GM21529 (cell line): ENCODE measurements at regions not wholly inside any gene's neighbourhood (a gene's known extent, or its start where the extent isn't known, plus 50 kb on each side); places are given as distances from the start of the nearest gene placed in this dataset.

Experiments used
- ATAC-seq: cut with Tn5 transposase; IDR thresholded peaks from one replicate; pipeline ENCODE4 v1.9.1; 2021; ENCODE audit not compliant: unreplicated experiment

DNA sequence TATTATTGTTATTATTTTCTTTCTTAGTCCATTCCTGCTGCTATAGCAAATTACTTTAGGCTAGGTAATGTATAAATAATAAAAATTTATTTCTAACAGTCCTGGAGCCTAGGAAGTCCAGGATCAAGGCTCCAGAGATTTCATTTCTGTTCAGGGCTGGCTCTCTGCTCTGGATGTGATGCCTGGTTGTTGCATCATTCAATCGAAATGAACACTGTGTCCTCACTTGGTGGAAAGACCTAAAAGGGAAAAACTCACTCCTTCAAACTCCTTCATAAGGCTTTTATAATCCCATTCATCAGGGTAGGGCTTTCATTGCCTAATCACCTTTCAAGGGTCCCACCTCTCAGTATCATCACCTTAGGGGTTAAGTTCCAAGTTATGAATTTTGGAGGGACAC lies 395.0 kb downstream of the EFNB2 start:
- ATAC-seq = no peak

DNA sequence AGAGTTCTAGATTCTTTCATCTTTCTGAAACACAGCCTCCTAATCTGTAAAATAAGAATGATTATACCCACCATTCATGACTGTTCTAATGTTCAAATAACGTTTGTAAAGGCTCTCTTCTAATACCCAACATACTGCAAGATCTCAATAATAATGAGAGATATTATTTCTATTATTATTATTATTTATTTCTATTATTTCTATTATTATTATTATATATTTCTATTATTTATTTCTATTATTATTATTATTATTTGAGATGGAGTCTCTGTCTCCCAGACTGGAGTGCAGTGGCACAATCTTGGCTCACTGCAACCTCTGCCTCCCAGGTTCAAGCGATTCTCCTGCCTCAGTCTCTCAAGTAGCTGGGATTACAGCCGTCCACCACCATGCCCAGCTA lies 395.5 kb downstream of the EFNB2 start:
- no peak for ATAC-seq

DNA sequence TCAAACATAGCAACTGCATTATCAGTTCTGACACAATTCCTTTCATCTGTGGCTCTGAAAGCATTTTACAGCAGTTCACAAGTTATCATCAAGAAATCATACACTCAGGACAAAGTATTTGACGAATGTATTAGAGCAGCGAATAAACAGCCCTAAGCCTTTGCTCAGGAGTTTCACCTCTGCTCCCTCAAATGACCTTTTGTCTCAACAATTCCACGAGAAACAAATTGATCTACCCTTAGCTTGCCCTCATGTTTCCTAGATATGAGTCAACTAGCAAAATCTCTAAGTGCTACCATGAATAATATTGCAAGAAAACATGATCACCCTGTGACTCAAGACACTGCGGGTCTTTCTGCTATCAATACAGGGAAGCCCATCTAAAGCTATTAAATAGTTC lies 396.1 kb downstream of the EFNB2 start:
- ATAC-seq = no peak

DNA sequence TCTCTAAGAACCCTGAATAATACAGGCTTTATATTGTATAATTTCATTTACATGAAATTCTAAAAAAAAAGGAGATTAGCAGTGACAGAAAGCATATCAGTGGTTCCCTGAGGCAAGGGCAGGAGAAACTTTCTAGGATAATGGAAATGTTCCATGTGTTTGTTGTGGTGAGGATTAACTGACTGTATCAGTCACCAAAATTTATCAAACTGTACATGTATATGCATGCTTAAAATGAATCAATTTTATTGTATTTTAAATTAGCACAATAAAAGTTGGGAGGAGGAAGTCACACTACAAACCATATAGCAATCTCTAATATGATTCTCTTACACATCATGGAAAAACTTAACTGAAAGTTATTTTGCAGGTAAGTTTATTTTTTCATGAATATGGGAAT lies 396.8 kb downstream of the EFNB2 start:
- no peak for ATAC-seq

DNA sequence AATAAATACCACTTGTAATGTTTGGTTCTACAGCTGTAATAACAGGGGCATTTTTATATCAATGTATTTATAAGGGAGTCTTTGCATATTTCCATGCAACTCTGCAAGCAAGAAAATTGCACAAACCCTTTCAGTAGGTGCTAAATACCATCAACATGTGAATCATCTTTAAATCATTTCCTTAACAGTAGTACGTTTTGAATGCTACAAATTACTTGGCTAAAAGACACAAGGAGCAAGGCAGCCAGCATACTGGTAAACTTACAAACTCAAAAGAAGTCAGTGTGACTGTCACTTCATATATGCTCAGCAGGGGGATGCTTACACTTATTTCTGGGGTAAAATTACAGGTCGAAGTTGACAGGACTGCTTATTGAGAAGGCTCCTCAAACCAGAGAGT lies 402.4 kb downstream of the EFNB2 start:
- ATAC-seq = no peak

DNA sequence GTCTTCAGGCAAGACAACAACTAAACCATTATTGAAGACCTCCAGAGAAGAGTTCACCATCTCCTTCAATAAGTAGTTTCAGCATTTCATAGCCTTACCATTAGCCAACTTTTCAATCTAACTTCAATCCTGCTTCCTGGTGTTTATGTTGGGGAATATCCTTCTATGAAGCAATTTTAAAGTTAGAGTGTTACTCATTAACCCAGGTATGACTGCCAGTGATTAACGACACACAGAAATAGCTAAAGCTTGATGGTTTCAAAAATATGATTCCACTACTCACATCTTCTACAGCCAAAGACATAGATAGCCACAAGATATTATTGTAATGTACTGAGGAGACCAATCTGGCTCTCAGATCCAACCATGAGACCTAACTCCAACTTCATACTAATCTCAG lies 403.2 kb downstream of the EFNB2 start:
- ATAC-seq = no peak

DNA sequence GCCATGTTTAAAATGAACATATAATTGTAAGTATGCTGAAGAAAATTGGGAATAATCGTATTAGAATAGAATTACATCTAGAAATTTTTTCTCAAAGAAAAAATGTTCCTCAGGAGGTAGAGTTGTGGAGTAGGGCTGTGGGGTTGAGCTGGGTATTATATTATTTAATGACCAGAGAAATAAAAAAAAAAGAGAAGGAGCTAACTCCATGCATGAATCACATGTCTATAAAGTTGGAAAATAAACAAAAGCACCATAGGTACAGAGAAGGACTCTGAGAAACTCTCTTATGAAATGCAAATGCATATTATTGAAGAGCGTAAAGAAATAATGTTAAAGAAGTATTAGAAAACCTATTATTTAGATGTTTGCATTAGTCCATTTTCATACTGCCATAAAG lies 405.5 kb downstream of the EFNB2 start:
- no peak for ATAC-seq

DNA sequence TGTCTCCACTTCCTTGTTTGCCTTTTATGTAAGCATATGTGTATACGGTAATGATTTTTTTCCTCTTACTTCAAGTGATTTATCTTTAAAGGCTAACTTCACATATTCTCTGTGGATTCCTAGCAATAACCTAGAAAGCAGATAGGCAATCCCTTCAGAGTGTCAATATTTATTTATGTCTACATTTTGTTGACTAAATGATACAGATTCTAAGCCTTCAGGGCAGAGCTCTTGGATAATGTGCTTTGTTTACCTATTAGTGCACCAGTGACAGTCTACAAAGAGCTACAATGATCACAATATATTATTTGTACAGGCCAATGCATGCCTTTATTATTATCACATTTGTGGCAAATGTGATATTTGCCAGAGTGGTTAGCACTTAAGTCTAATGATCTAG lies 406.2 kb downstream of the EFNB2 start:
- no peak for ATAC-seq

DNA sequence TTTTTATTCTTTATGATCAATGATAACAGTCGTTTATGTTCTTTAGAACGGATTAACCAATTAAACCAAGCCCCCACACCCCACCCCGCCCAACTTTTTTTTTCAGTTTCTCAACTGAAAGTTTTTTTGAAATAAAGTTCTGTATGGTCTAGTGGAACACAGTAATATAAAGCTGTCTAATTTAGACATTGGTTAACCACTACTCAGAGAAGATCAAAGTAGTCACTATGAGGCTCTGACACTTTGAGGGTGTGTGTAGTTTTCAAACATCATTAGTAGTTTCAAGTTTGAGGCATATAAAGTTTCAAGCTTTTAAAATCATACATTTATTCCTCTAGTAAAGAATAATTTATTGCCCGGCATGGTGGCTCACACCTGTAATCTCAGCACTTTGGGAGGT lies 413.2 kb downstream of the EFNB2 start:
- no peak for ATAC-seq

DNA sequence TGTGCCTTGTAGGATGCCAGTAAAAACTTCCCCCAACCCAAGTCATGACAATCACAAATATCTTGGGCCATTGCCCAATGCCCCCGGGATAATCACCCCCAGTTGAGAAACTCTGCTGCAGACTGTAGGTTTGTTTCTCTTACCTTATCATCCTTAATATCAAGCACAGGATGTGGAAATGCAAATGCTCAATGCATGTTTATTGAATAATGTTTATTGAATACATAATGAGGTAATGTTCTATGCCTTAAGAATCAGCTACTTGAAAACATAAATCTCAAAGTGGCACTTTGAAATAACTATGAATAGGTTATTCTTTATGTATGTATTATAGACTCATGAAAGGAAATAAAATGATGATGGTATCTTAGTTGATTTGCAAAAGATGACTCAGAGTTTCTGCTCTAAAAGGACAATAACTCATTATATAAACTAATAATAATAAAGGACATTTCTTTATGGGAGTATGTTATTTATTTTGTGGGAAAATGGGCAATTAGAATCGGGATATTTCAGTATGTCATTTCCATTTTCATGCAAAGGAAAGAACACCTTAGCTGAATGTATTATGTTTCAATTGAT lies 414.2 kb downstream of the EFNB2 start:
- ATAC-seq = no peak

DNA sequence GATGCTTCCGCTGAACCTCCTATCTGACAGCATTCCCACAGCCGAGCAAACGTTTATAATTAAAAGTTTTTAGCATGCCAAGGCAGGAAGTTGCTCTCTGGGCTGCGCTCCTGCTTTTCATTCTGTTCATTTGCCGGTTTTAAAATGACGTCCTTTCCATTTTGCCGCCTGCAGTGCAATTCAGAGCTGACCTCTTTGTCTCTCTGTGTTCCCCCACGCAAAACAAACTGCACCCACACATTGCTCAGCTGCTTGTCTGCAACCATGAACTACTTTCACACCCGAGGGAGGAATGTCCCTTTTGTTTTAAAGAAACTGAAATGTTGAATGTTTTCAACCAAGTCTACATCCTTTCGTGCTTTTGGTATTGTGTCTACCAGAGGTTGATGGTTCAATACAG lies 416.5 kb downstream of the EFNB2 start:
- no peak for ATAC-seq

DNA sequence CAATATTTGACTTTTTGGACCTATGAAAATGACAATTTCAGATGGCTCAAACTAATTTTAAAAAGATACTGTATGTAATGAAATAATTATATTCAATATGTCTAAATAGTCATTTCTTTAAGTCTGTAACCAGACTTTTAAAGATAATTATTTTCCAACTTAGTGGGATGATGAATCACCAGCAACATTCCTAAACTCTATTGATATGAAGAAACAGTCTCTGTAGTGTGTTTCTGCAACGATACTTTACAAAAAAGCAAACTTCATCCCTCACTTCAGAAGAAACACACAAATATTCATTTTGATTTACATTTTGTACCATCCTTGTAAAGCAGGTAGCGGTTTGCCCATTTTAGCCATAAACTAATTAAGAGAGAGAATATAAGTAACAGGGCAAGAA lies 417.4 kb downstream of the EFNB2 start:
- ATAC-seq = no peak

DNA sequence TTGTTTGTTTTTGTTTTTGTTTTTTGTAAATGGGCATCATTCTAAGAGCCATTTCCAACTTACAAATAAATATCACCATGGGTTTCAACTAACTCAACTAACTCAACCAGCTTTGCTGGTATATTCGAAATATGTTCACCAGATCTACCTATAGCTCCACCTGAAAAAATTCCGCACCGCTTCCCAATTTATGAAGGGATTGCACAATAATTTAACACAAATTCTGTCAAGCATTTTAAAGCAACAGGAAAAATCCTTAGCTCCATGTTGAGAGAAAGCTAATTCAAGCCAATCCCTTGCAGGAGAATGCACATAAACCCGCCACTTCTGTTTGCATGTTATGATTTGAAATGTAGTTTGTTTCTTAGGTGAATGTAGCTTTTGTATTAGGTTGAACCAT lies 417.8 kb downstream of the EFNB2 start:
- no peak for ATAC-seq

DNA sequence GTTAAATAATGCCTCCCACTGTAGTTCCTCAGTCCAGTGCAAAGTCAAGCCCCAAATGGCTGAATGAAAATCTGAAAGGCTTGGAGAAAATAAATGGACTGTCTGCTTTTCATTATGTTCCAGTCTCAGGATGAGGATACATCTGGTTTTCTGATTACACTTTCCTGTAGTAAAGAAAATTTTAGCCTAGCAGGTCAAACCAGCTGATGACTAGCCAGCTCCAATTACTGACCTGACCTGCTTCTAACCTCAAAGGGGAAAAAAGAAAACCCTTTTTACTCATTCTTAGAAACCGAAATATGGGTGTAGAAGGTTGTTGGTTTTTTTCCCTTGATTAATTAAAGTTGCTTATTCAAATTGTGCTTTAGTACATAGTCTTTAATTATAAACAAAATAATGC lies 418.4 kb downstream of the EFNB2 start:
- no peak for ATAC-seq

DNA sequence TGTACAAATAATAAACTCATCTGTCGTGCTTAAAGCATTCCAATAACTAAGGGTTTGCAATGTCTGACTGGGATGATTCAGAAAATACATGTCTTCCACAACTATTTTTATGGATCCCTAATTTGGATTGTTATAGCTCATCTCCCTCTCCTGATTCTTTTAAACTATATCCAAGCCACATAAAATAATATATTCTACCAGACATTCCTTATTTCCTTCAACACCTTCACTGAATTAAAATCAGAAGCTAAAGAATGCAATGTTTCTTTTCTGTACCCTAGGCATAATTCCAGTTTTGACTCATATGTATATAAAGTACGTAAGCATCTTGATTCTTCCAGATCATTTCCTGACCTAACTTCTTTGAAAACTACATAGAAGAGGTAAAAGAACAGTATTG lies 420.4 kb downstream of the EFNB2 start:
- no peak for ATAC-seq

DNA sequence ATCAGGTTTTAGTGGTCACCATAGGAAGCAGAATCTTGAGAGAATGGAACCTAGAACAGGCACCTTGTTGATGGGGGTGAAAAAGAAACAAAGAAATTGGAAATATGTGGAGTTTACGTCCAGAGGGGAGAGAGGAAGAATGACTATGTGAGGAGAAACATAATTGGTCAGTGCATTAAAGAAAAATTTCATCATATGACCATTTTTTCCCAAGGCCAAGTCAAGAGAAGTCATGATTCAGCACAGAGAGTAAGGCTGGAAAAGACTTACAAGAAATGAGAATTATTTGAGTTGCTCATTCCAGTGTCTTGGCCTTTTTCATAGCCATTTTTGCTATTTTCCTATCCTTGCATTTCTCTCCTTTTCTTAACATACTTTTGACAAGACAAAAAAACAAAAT lies 421.7 kb downstream of the EFNB2 start:
- ATAC-seq = no peak

DNA sequence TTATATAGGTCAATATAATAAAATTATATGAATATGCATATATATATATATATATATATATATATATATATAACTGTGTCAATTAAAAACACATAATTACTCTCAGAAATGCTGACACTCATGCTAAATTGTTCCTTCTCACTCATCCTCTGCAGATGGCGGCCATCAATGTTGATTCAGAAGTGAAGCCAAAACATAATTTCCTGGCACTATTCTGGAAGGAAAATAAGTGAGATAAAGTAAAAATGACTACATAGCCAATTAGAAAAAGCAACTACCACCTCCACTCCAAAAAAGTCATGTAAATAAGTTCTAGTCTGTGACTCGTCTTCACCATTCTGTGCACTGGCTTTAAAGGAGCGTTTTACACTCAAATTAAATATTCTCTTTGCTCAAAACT lies 423.3 kb downstream of the EFNB2 start:
- ATAC-seq = no peak

DNA sequence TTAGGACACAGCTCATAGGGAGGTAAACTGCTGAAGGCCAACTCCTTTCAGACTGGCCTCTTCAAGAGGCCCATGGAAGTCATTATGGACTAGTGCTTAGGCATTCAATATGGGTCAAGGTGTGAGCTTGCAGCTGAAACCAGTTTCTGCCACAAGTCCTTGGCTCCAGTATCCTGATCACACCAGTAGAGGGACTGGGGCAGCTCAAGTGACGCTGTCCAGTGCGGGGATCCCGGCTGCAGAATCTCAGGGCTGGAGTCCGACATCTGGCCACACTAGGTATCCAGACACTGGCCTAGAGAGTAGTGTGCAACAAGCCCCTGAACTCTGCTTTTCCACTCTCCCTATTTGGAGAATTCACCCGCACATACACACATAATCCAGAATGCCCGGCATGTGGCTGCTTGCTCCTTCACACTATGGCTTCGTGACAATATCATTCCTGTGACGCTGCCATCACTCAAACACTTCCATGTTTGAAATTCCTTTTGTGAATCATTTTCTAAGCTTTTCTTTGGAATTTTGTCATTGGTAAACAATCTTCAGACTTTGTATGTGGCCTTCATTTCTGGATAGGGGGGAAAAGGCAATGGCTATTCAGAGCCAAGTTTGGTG lies 425.1 kb downstream of the EFNB2 start:
- ATAC-seq = no peak

DNA sequence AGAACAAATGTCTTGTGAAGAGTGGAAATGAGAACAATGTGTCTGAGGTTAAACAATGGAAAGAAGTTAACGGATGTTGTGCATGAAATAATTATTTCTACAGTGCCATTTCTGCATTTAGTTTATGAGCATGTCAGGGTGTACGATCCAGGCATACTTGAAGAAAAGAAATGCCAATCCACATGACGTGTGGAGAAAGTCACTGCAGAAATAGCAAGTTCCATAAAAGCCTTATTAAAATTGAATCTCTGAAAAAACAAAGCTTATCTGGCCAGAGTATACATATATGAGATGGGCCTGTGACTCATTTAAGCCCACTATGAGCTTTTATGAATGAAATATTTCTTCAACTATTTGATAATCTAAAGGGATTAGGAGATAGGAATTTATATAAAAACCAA lies 426.1 kb downstream of the EFNB2 start:
- no peak for ATAC-seq

DNA sequence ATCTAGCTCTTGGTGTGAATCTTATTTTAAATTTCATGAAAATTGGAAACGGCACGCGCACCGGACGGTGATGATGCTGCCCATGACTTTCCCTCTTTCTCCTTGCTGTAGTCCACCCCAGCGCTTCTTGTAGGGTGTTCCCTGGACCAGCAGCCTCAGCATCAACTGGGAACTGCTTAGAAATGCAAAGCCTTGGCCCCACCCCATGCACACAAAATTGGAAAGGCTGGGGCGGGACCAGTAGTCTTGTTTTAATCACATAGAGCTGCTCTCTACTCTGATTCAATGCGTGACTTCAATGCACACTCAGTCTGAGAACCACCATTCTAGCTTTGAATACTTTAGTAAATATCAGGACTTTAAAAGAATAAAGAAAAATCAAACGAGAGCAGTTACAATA lies 427.1 kb downstream of the EFNB2 start:
- ATAC-seq = no peak

DNA sequence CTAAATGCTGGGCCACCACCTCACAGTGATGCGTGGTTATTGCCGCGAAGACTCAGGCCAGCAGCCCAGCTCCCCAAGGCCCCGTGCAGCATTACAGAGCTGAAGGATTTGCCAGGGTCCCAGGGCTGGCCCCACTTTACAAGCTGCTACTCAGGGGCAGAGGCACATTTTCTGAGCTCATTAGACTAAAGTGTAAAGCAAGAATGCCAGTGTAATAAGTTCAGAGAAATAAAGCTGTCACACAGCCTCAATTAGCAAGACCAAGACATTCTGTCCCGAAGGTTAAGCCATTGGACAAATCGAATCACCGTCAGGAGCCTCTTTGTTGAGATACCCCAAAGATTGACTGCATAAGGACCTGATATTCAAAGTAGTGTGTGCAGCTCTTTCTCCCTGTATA lies 428.4 kb downstream of the EFNB2 start:
- no peak for ATAC-seq

DNA sequence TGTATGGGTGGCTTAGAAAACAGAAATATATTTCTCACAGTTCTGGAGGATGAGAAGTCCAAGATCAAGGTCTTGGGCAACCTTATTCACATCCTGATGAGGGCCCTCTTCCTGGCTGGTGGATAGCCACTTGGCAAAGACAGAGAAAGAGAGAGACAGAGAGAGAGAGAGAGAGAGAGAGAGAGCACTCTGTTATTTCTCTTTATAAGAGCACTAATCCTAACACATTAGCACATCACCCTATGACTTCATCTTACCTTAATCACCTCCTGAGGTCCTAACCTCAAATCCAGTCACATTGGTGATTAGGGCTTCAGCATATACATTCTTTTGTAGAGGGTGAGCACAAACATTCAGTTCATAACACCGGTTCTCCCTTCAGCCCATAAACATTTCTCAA lies 430.3 kb downstream of the EFNB2 start:
- ATAC-seq = no peak

DNA sequence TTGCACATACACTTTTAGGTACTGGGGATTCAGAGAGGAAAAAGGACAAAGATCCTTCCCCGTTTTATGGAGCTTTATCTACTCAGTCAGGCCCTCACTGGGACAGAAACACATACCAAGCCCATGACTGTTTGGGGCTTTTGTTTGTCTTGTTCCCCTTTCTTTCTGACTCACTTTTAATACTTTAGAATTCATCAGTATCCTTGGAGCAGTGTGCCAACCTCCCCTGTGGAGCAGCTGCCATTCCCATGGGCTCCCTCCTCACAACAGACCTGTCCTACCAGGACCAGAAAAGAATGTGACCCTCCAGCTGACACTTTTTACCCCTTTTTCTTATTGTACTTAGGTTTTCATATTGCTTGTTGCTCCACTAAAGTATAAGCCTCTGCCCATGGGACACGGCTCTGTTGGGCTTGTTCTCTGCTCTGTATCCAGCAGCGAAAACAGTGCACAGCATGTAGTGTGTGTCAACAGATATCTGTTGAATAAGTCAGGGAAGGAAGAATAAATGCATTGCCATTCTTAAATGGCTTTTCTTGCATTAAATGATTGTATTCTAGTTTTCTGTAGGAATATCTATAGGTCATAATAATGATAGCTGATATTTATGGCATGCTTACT lies 431.1 kb downstream of the EFNB2 start:
- ATAC-seq = no peak
